Stimulated activated CD8-positive, alpha-beta memory T cell treated with anti-CD3 and anti-CD28 coated beads, Interleukin-7, amount 100 ng/mL, for 24 hours (primary cell): ENCODE measurements at regions not wholly inside any gene's neighbourhood (a gene's known extent, or its start where the extent isn't known, plus 50 kb on each side); places are given as distances from the start of the nearest gene placed in this dataset.
"Not testable (repeated sequence)": the region's sequence is repeated elsewhere in the genome, so short reads cannot be mapped to it uniquely, and the experiment has no call there.

Experiments
- DNase-seq: peaks from one replicate; pipeline ENCODE4 v3.0.0-alpha.2; 2020; ENCODE audit warnings: low read depth

DNA sequence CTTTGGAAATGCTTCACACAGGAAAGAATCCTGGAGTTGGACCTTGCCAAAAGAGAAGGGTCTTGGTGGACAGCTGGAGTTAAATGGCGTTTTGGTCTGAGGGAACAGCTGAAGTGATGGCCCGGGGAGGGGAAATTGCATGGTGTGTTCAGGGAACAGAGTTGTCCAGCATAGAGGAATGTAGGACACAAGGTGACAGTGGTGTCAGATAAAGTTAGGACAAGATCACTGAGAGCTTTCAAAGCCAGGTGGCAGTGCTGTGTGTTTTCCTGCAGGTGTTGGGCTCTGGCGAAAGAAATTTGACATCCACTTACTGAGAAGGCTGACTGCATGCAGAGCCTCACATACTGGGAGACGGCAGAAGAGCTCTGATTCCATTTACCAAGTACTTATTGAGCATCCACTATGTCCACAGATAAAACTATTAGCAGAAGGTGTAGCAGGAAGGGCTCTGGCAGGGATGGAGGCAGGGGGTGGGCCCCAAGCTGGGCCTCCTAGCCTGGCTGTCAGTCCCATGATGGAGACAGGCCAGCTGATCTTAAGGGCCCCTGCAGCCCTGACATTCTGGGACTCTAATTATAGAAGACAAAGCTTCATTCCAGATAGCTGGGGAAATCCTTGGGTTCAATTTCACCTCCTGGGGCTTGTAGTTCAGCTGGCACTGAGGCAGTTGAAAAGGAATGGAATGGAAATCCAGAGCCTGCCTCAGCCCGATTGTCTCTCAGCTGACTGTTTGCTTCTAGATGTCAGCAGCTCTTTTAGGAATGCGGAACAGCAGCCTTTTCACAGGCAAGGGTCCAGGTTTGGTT lies 150.2 kb upstream of the MAMLD1 start:
- DNase-seq, result no peak

DNA sequence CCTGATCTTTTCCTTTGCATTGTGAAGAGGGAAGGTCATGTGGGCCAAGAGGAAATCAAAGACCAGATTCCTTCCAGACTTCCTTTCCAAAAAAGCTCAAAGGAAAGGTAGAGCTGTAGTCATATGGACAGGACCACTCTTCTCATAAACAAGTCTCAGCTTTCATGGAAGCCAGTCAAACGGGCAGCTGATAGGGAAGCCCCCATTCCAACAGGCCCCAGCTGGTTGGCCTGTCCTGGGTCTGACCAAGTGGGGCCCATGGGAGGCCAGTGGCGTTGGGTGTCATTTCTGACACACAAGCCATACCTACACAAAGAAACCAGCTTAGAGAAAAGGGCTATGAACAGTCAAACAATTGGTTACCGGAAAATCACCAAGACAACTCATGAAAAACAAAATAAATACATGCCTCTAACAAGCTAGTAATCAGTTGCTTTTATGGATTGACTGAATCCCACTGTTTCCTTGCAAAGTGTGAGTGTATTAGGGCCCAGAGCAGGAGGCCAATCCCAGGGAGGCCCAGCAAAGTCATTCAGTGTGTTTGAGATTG lies 149.6 kb upstream of the MAMLD1 start:
- DNase-seq, result no peak

DNA sequence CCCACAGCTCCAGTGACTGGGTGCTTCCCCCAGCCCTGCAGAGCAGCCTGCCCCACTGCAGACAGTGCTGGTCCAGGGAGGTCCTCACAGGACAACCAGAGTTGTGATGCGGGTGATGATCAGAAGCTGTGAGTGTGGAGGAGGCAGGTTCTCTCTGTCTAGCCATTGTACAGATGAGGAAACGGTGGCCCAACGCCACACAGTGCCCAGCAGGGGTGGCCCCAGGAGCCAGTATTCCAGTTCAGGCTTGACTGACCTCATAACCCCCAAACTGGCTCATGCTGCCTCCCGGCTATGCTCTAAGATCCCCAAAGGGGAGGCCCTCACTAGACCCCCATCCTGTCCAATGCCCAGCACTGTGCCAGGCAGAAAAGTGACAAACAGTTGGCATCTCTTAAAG lies 147.1 kb upstream of the MAMLD1 start:
- DNase-seq, result not testable (repeated sequence)

DNA sequence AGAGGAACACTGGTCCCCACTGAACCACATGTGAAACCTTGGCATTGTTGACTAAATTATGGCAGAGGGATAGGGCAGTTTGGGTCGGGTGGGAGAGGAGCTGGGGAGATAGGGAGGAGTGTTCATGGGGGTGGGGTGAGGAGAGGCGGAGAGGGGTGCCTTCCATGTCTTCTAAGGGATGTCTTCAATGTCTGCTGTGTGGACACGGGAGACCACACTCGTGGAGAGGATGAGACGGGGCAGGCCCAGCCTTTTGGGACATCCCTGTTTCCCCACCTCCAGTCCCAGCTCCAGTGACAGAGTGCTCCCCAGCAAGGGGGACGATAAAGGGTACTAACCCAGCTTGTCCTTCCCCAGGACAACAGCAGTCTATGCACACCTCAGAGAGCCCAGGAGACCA lies 146.4 kb upstream of the MAMLD1 start:
- no peak for DNase-seq

DNA sequence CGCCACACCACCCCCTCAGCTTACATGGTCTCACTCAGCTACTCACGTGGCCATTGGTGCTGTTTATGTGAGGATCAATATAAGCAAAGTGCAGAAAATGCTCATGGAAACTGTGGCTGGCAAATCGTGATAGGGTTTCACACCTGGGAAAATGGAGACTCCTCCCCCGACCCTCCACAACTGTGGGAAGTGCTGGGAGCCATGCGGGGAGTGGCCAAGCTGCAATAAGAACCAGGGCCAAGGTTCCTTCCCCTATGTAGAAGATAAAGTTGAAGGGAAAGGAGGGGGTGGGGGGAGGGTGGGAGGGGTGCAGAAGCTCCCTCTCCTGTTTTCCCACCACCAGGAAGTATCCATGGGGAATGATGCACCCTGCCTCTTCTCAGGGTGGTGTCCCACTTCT lies 145.5 kb upstream of the MAMLD1 start:
- DNase-seq, result no peak

DNA sequence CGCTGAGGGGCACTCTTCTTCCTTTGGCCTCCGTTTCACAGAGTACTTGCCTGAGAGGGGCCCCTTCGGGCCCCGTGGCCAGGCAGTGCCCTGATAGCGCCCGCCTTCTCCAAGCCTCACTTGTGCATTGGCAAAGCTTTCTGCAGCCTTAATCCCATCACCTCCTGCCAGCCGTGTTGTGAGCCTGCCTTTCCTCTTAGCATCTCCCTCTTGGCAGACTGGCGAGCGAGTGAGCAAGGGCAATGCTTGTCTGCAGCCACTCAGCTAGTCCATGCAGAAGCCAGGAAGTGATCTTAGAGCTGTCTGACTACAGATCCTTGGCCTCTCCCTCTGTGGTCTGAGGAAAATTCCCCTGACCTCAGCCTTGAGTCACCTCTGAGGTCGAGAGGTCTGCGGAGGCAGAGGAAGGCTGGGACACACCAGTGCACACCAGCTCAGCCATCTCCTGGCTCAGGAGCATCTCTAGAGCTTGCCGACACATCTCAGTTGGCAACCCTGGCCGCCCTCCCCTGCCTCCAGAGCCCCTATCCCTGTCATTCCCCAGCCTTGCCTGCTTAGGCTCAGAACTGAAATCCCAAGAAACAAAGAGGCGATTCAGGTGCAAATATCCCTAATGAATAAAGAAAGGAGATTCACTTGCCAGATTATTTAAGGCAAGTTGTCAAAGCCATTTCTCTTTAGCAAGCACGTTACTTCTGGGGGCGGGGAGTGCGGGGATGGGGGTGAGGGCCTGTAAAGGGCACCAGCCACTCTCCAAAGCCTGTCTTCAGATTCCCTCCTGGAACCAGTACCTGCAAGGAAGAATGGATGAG lies 143.5 kb upstream of the MAMLD1 start:
- no peak for DNase-seq

DNA sequence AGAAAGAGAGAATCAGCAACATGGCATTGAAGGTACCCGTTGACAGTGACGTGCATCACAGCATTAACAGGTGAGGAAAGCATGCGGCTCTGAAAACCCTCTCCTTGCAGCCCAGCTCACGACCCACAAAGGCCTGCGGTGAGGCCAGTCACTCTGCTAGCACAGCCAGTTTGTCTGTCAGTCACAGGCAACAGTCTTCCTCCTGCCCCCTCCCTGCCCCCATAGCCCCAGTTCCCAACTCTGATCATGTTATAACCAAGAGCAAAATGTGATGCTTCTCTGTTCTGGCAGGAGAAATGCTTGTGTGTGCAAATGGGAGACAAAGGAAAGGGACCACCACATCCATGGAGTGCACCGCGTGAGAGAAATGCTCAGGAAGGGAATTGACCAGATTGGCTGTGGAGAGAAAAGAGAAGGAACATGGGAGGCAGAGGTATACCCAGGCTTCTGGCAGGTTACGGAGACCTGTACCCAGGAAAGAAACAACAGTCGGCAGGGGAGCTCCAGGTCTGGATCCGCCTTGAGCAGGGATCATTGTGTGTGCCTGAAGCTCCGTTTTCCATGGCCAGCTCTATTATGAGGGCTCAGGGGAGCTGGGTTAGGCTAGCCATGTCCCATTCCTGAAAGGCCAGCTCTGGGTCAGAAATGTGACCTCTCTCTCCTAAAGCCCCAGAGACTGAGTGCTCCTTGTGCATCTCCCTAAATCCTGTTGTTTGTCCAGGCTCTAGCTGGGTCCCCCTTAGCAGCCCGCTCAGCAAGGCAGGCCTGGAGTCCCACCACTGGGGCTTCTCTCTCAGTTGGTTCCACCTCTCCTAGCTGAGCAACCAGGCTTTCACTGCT lies 139.7 kb upstream of the MAMLD1 start:
- no peak for DNase-seq

DNA sequence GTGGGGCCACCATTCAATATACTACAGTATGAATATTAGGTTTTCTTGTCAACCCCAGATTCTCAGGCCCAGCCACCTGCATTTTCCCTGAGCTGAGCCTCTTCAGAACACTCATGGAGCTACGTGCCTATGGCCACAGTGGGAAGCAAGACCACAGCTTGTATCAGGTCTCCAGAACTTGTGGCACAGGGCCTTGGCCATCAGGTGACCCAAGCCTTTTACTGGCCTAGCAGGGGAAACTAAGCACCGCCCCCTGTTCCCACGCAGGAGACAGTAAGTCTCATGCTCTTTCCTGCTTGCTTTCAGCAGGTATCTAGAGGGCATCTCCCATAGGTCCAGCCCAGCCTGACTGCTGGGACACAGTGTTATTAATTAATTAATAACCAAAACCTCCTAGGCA lies 138.4 kb upstream of the MAMLD1 start:
- no peak for DNase-seq

DNA sequence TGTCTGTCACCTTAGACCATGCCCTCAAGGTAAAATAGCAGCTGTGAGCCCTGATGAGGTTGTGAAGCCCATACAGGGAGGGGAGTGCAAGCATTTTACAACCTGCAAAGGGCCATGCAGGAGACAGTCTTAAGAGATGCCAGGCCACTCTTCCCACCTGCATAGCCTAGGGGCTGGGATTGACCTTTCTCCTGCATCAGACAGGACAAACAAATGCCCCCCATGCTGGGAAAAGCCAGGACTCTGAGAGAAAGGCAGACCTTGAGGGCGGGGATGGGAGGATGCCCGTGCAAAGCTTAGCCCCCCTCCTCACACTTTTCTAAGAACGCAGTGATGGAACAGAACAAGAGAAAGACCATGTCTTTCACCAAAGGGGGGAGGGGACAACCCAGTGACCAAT lies 137.9 kb upstream of the MAMLD1 start:
- DNase-seq, result no peak

DNA sequence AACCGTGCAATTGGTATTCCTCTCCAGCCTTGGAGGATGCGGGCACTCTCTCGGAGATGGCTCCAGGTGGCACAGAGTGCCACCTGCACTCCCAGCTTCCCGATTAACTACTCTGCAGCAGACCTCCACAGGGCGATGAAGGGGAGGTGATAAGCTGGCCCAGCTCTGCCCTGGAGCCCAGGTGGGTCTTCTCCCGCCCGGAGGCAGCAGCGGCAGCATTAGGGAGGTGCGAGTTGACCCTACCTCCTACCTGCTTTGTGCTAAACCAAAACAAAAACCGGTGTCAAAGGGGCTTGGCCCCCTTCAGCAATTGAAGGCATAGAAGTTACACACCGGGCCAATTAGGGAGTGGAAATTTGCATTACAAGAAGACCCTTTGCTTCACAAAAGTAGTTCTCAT lies 137.4 kb upstream of the MAMLD1 start:
- DNase-seq, result no peak

DNA sequence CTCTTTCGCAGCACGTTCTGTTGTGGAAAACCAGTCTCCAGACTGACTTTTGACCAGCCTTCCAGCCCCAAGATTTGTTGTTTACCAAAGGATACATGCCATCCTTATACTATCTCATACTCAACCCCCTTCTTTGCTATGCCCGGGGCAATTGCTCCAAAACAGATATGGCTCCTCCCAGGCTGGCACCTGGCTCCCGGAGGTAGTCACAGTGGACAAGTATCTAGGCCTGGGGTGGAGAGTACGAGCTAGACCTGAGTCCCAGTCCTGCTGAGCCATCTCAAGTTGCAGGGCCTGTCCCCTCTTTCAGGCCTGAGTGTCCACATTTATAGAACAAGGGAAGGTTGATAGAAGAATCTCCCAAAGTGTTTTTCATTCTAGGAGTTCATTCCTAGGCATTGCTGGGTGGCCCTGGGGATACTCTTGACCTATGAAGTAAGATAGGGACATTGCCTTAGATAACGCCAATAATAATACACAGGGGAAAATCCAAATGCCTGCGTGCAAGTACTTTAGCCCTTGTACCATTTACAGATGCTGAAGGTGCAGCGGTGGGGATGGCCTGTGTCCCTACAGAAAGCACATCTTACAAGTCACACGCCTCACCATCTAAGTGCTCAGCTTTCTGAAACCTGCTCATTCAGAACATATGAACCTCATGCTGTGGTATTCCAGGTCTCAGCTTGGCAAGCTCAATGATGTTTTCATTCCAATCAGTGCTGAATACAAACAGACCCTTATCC lies 136.7 kb upstream of the MAMLD1 start:
- DNase-seq, result no peak

DNA sequence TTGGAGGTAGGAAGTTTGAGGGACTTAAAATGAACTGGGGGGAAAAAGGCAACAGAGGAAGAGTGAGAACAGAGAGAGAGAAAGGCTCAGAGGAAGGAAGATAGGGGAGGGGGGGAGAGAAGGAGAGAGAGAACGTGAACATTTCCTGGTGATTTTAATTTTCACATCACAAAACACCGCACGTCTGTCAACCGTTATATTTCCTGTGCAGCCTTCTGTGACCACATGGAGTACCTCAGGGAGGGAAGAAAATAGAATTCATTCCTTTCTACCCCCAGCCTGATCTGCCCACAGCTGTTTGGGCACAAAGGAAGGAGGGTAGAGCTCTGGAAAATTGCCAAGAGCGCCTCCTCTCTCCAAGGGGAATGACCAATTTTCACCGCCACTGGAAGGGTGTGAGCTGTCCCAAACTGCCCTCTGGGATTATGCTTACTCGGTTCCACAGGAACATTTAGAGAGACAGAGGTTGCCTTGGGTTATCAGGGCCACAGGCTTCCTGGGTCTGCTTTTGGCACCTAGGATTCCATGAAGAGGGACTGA lies 135.7 kb upstream of the MAMLD1 start:
- no peak for DNase-seq

DNA sequence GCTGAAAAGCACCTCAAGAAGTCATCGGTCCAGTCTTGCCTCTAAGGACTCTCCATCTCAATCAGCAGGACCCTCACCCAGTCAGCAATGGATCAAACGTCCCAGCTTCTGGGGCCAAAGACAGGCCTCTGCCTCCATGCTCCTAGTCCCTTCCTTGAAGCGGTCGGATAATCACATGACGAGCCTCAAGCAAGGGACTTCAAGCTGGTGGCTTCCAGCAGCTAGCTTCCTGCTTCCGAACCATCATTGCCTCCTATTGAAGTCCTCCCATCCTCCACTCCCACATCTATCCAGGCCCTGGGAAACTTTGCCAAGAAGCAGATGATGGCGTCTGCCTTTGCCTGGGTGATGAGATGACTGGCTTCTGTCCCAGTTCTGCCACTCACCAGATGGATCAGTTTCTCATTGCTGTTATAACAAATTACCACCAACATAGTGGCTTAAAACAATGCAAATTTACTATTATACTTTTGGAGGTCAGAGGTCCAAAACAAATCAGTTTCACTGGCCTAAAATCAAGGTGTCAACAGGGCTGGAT lies 135.2 kb upstream of the MAMLD1 start:
- DNase-seq, result no peak

DNA sequence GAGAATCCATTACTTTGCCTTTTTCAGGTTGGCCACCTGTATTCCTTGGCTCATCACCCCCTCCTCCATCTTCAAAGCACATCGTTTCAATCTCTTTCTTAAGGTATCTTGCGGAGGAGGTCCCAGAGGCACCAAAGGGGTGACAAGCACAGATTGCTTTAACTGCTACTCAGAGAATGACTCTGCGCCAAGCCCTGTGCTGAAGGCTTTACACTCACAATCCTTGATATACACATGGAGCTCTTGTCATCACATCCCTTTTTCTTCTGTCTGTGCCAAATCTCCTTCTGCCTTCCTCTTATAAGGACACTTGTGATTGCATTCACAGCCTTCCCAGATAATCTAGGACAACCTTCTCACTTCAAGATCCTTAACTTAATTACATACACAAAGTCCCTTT lies 134.7 kb upstream of the MAMLD1 start:
- DNase-seq, result no peak

DNA sequence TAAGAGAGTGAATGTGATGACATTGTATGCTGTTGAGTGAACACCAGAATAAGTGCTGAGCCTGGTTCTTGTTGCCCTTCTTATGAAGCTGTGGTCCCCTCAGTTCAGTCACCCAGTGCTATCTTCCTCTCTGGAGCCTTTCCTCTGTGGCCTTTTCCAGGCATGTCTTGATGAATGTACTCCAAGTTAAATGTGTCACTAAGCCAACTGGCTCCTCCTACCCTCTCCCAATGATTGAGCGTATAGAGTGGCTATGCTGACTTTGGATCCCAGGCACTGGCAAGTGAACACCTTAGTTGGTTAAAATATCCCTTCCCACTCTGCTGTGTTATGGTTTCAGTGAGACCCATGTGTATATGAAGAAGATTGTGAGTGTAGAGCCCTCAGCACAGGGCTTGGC lies 134.1 kb upstream of the MAMLD1 start:
- DNase-seq, result no peak

DNA sequence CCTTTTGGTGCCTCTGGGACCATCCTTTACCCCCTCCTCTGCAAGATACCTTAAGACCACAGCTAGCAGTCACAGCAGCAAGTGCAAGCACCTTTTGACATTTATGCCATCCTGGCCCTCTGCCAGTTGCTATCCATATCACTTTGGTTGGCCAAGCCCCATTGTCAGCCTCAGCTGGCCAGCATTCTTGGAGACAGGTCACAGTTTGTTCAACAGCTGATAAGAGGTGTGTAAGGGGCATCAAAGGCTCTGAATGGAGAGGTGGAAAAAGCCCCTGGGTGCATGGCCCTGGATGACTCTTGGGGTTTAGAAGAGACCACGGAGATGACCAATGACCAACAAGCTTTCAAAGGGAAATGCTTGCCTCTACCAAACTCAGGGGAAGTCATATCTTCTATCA lies 133.6 kb upstream of the MAMLD1 start:
- no peak for DNase-seq

DNA sequence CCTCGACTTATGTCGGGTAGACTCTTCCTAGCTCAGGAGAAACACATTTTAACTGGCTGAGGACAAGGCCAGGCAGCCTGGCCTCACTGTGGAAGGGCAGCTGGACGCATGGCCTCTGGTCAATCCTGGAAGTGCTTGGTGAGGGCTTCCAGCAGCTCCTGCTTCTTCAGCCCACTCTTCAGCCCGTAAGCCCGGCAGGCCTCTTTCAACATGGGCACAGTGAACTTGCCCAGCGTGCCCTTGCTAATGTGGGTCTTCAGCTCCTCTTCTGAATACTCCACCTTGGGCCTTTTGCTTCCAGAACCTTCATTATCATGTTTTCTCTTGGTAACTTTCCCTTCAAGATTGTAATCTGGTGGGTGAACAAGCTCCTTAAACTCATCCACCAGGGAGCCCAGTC lies 132.2 kb upstream of the MAMLD1 start:
- not testable (repeated sequence) for DNase-seq

DNA sequence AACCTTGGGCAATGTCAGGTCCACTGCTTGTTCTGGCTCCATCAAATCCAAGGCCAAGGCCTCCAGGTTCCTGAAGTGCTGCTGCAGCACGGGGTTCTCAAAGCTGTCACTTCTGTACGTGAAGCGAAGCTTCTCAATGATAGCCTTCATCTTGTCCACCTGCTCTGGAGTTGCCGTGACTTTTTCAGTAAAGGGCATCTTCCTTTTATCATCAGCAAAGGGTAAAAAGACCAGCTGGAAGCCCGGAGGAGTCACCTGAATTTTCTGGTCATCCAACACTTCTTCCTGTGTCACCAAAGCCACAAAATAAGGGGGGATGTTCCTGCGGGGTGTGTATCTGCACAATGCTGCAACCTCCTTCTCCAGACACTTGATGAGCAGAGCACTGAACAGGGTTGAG lies 131.7 kb upstream of the MAMLD1 start:
- DNase-seq, result not testable (repeated sequence)

DNA sequence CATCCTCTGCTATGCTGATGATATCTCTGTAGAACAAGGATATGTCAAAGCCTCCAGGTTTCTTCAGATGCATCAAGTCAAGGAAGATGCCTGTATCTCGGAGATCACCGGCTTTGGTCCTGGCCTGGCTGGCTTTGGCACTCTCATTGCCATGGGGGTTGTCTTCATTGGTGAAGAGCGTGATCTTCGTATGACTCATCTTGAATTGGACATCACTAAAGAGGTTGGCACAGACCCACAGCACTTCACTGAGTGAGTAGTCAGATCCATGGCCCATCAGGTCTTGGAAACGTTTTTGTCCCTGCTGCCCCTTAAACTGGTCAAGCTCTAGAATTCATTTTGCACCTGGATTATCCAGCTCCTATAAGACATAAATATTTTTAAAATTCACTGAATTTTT lies 130.9 kb upstream of the MAMLD1 start:
- not testable (repeated sequence) for DNase-seq

DNA sequence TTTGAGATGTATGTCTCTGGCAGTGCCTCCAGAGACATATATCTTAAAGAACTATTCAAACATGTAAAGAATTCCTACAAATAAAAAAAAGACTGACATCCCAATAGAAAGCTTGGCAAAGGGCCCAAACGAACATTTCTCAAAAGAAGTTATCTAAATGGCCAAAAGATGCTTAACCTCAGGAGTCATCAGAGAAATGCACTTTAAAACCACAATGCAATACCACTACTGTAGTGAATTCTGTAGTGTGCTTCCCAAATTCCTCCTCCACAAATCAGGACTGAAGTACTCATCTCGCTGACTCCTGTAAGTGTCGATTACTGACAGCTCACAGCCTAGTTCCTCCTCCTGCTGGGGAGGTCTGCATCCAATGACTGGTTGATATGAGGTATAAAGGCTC lies 129.0 kb upstream of the MAMLD1 start:
- no peak for DNase-seq

DNA sequence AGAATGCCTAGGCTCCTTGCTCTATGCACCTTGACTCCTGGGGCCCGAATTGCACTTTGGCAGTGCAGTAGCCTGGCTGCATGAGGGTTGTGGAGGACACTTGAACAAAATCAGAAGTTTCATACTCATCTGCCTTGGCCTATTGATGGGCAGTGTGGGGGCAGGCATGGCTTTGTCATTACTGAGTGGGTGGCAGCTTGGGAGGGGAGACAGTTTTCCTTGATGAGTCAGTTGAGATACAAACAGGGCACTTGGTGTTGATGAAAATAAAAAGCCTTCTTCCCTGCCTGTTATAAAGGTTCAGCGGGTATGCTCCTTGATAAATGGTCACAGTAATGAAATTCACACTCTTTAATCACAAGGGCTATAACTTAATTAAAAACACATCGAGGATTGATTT lies 126.8 kb upstream of the MAMLD1 start:
- DNase-seq, result no peak
